ENCODE measurements at regions not wholly inside any gene's neighbourhood (a gene's known extent, or its start where the extent isn't known, plus 50 kb on each side); places are given as distances from the start of the nearest gene placed in this dataset.
"Not testable (repeated sequence)": the region's sequence is repeated elsewhere in the genome, so short reads cannot be mapped to it uniquely, and the experiment has no call there.

DNA sequence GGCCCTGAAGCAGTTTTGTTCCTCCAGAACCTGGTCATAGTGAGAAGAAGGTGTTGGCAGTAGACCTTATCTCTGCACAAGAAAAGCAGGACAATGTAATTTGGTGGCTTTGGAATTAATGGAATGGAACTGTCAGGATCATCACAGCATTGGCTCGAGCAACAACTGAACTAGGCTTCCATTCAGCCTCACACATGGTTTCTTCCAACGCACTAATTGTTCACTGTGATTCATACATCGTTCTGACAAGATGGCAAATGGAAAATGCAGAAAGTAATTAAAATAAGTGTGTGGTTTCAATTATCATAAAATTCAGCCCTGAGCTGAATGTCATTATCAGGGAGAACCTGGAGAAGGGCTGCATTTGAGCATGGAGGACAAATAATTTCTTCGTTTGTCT, 80.6 kb downstream of the MFSD1 start:
- DNase-seq (ENCODE audit: low spot score): no peak

DNA sequence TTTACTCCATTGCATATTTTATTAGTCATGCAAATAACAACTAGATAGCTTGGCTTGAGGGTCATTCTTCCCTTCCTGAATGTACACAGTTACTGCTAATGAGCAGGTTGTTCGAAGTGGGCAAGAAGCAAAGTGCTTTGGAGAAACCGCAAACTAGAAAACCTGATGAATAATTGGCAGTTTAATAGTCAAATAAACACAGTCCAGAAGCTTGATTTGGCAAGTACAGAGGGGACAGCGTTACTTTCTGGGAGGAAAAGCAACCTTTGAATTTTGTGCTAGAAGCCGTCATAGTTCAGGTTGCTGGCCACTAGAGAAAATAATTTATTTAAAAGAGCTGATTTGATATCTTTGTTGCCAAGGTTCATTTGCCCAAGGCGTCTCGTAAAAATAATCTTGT, 94.9 kb downstream of the MFSD1 start:
- DNase-seq (ENCODE audit: low spot score): no peak

DNA sequence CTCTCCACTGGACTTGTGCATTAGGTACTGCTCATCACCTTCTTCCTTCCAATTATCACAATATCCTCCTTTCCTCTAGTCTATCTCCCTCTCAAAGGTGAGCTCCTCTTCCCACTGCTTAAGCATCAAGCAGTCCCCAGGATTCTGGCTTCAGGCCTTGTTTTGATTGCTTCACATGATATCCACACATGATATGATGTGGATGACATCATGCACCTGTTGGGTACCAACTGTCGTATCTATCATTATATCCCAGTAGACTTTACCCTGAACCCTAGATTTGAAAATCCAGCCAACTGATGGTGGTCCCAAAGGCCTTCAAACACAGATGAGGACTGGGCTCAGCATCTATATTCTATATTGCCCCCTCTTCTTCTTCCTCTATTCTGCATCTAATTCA, 104.9 kb downstream of the MFSD1 start:
- DNase-seq (ENCODE audit: low spot score): no peak

DNA sequence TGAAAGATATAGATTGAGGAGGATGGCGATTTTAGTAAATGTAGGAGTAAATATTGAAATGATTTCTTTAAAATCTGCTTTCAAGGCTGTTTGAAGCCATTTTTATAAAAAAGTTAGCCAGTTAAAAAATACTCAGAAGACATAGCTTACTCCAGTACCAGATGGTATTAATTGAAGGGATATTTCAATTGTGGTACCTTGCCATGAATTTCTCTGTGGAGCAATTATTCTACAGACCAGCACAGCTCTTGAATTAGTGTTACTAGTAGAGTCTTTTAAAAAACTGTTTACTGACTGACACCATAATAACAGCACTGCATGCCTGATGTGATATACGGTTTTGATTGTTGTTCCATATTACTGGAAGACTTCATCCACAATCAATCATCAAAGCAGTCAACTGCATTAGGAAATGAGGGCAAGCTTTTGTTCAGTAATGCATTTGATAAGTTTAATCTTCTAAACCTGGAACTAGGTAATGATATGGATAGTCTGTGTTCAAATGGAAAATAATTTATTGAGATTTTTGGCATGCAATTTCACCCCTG, 106.4 kb downstream of the MFSD1 start:
- no peak for DNase-seq (ENCODE audit: low spot score)

DNA sequence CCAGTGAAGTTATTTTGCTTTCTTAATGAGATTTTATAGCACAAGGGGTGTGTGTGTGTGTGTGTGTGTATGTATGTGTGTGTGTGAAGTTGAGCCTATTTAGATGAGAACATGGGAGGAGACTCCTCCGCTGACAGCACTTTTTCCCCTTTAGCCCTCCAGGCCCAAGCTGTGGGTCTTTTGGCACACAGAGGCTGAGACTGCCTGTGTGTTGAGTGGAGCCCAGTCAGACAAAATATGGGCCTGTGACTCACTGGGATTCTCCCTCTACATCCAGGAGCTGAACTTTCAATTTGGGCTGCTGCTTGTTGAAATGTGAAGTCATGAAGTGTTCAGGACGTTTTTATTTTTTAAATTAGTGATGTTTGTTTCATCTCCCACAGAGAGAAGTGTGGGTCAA, 108.0 kb downstream of the MFSD1 start:
- DNase-seq (ENCODE audit: low spot score): no peak

DNA sequence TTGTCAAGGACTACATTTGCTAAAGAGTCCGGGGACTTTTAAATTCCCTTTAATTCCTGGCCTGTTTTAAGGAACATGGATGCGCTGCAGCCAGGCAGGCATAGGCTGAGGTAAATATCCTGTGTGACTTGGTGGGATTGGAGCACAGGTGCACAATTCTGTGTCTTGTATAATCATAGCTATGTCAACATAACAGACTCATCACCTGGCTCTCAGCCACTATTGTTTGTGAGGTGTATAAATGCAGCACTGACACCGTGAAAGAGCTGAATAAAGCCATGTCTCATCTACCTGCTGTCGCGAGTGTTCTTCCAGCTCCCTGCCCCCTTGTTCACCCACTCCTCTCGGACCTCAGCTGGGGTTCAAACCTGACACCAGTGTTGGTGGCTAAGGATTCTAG, 109.7 kb downstream of the MFSD1 start:
- DNase-seq (ENCODE audit: low spot score): no peak

DNA sequence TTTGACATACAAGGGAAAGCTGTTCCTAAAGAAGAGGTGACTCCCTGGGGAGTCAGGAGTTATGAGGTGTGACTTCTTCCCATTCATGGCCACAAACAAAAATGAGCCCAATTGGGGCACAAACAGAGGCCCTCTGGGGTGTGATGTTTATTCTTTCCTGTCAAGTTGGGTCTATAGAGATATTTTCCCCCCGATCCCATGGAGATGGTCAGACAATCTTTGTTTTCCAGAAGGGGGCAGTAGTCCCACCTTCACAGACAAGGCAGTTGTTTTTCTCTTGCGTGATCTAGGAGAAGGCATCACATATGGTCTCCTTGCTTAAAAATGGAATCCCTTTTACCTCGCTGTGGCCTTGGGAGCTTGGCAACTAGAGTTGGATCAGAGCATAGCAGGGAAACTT, 110.3 kb downstream of the MFSD1 start:
- no peak for DNase-seq (ENCODE audit: low spot score)

DNA sequence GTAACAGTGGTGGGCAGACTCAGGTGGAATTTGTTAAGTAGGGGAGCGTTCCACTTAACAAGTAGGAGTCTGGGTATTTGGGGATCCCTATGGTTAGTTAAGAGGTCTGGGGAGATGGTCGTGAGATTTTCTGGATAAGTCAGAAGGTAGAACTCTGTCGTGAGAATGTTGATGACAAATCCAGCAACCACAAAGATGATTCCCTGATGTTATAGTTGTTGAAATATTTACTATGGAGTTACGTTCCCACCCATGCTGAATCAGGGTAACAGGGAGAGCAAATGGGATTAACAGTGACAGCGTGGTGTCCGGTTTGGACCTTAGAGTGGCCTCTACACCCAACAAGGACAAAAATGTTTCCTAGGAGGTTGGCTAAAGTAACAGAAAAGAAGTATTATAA, 110.8 kb downstream of the MFSD1 start:
- no peak for DNase-seq (ENCODE audit: low spot score)

DNA sequence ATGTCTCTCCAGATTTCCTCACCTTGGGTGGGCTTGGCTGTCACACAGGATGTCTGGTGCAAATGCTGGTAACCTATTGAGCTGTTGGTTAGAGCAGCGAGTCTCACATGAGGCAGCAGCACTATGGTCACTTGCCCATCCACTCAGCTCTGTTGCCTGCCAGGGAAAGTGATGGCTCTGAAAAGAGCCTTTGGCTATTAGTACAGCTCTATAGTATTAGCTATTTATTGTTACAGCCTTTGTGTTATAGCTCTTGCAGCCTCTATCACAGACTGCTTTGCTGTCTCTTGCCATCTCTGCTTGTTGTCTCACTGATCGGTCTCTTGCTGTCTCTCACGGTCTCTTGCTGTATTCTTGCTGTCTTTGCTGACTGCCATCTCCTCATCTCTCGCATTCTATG, 114.3 kb downstream of the MFSD1 start:
- DNase-seq (ENCODE audit: low spot score): no peak

DNA sequence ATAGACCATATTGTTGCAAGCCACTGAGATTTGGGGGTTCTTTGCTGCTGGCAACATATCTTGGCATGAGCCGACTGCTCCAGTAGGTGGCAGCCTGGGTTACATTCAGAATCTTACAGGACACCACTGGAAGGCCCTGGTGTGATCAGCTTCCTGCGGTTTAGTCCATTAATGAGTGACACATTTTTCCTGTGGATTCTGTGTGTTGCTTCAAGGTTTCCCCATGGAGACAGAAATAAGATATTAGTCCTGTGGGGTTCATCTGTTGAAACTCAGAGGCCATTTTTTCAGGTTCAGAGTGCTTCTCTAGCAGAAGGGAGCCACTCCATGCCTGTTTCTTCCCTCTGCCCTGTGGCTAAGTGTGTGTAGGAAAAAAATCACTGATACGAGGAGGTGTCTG, 116.2 kb downstream of the MFSD1 start:
- peak; percentile 32 for DNase-seq (ENCODE audit: low spot score)

DNA sequence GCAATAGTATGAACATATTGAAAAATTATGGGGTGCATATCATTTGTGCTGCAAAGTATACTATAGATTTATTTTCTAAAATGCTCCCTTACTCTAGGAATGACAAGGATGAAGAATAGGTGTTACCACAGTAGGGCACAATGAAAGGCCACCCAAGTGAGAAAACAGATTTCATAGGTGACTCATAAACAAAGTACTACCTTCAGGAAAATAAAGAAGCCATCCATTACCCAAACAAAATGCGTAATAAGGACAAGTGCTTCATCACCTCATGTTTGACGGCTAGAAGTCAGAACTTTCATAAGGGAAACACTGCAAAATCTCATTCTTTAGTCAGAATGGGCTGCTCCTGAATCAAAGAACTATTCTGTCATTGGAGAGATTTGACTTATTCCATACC, 116.6 kb downstream of the MFSD1 start:
- DNase-seq (ENCODE audit: low spot score): no peak

DNA sequence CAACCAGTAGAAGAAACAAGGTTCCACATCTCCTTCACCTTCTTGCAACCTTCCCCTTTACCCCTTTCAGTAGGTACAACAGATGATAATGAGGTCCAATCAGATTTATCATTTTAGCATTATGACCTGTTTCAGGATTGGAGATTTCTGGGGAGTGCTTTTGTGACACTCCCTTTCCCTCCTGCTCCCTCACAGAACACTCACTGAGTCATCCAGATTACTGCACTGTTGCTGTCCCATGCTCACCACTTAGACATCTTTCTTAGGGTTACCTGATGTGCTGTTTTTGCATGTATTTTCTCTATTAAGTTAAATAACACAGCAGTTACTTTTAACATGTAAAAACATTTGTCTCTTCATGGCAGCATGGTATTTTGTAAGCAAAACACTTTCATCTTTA, 118.5 kb downstream of the MFSD1 start:
- no peak for DNase-seq (ENCODE audit: low spot score)

DNA sequence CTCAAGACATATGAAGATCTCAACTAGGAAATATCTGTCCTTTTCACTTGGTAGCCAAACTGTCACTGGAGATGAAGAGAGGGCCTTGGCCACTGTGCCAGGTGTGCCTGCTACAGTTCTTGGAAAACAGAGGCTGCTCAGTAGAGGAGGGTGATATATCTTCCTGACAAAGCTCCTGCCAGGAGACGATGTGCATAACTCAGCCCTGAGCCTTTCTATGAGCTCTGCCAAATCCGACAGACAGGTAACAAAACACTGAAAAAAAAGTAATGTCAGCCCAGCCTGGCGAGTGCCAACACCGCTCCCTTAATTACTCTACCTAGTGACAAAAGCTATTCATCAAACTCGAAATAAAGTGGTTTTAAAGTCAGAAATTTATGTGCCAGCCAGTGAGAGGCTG, 123.2 kb downstream of the MFSD1 start:
- DNase-seq (ENCODE audit: low spot score): no peak

DNA sequence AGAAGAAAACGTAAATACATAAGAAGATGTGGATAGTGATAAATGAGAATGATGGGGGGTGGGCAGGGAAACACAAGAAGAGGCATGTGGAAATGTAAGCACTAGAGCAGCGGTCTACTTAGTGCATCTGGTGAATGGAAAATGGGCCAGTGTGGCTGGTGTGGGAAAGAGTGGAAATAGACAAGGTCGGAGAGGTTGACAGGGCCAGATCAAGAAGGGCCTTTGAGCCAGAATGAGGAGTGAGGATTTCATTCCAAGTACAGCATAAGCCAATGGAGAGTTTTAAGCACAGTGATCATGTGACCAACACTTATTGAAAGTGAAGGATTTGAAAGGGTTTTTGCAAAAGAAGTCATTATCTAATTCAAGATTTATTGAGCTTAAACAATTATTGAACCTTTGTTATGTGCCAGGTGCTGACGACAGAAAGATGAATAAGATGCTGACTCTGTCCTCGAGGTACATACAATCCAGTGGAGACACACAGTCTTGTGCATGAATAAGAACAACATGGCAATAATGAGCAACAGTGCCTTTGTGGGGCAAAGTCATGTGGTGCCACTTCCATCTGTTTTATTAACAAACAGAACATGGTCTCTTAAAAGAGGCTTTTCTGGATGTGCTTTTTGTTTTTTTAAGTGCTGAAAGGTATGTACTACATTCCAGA, 124.1 kb downstream of the MFSD1 start:
- no peak for DNase-seq (ENCODE audit: low spot score)

DNA sequence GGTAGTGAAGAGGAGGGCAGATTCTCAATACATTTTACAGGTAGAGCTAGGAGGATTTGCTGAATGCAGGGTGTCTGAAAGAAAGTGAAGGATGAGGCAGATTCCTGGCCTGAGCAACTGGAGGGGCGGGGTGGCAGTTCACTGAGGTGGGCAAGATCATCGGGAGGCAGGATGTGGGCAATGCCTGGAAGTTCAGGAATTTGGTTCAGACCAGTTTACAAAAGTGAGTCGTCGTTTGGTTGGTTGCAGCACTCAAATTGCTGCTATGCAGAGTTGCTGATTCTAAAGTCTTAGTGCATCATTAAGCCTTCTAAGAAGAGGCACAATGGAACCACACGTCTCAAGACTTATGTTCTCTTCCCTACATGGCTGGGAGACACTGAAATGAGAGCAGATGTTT, 134.0 kb downstream of the MFSD1 start:
- no peak for DNase-seq (ENCODE audit: low spot score)

DNA sequence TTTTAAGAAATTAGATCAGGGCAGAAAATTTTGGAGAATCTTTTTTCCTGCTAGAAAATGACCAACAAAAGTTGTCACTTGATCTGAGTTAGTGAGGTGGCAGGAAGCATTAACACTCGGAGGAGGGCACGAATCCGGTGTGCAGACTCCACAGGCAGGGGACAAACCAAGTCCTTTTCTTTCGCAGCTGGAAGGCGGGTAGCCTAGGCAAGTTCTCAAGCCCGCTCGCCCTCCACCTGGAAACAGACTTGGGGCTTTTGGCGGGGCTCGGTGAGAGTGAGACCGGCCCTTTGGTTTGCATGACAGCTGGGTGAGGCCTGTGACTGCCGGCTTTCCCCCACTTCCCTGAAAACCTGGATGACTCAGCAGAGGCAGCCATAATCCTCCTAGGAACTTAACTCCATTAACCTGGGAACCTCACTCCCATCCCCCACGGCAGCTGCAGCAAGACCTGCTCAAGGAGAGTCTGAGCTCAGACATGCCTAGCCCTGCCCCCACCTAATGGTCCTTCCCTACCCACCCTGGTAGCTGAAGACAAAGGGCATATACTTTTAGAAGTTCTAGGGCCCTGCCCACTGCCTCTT, 134.8 kb downstream of the MFSD1 start:
- DNase-seq (ENCODE audit: low spot score): no peak

DNA sequence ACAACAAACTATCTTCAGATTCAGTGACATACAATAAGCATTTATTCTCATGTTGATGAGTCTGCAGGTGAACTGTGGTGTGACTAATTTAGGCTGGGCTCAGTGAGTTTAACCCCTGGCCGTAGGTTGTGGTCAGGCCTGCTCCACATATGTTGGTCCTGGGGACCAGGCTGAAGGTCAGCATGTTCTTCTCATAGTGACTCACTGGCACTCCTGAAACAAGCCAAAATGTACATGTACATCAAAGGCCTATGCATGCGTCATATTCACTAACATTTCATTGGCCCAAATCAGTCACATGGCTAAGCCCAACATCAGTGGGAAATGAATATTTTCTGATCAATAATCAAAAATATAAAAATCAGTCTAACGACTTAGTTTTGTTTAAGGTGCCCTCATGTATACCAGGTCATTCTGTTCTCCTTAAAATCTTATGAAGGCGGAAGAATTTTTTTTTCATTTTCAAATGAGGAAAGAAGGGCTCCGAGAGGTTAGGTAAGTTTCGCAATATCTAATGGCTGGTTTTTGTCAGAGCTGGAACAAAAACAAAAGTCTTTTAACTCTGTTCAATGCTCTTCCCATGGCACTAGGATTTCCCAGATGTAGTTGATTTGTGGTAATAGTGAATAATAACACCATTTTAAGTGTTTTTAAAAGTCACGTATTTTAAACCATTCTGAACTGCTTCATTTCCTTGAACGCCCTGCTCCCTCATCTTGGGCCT, 148.5 kb downstream of the MFSD1 start:
- no peak for DNase-seq (ENCODE audit: low spot score)

DNA sequence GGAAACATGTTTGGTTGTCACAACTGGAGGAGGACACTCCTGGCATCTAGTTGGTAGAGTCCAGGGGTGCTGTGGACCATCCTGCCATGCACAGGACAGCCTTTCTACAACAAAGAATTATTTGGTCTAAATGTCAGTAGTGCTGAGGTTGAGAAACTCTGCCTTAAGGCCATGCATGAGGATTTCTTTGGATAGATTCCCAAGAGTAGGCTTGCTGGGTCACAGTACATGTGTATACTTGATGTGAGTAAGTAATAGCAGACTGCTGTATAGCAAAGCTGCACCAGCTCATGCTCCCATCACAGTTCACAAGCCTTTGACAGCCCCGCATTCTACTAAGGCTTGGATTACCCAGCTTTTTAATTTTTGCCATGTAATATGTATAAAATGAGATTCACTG, 151.3 kb downstream of the MFSD1 start:
- DNase-seq (ENCODE audit: low spot score): no peak

DNA sequence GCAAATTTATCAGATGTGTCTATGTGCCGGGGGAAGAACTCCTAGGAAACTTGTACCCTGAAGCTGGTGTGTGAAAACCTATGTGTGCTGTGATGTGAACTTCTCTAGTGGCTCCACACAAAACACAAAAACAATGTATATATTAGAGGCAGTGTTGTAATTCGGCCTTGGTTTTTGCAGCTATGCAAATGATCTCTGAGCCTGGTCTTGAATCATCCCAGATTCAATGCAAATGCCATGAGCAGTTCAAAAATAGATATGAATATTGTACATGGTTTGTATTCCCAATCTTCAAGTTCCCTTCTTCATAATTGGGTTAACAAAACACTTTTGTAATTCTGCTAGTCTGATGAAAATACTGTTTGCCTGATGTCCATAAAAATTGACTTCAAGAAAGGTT, 152.6 kb downstream of the MFSD1 start:
- no peak for DNase-seq (ENCODE audit: low spot score)

DNA sequence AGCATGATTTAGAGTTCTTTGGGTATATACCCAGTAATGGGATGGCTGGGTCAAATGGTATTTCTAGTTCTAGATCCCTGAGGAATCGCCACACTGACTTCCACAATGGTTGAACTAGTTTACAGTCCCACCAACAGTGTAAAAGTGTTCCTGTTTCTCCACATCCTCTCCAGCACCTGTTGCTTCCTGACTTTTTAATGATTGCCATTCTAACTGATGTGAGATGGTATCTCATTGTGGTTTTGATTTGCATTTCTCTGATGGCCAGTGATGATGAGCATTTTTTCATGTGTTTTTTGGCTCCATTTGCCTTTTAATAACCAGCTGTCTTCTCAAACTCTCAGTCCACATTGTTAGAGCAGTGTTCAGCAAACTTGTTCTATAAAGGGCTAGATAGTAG, 155.9 kb downstream of the MFSD1 start:
- DNase-seq (ENCODE audit: low spot score): not testable (repeated sequence)

DNA sequence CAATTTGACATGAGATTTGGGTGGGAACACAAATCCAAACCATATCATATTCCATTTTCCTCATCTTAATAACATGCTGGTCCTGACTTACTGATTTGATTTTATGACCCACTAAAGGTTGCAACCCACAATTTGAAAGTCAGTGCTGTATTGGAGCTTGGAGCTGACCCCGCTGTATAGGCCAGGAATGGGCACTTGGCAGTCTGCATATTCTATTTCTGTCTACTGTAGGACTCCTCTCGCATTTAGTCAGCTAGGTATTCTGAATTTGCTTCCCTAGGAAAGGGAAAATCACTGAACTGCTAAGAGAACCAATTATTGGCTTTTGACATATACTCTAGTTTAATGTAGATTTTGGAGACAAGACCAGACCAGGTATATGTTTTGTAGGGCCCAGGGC, 157.0 kb downstream of the MFSD1 start:
- no peak for DNase-seq (ENCODE audit: low spot score)

DNA sequence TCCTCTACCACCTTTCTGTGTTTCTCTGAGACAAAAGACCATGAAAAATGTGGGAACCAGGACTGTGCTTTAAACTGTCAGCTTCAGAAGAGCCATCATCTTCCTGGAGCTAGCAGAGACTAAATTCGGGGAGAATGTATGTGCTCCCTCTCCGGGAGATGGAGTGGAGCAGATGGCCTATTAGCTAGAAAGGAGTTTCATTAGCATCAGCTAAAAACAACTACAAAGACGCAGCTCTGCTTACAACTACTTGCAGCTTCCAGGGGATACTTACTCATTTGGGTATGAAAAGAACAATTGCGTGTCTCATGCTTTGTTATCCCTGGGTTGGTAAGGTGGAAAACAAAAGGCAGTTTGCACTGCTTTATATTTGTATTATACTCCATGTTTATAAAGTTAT, 159.6 kb downstream of the MFSD1 start:
- DNase-seq (ENCODE audit: low spot score): no peak

DNA sequence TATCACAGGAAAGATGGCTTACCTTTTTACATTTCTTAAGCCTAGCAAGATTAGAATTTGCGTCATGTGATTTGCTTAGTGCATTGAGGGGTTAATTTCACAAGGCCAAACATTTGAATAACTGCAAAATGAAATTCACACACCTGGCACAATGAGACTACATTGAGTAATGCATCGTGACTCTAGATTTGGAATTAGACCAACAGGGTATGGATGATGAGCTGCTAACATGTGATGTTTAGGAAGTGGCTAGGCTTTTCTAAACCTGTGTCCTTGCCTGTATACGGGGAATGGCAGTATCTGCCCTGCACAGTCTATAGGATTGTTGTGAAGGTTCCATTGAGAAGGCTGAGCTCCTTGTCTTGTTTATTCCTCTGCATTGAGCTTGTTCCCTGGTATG, 160.1 kb downstream of the MFSD1 start:
- no peak for DNase-seq (ENCODE audit: low spot score)

Data from mucosa of gallbladder (tissue), 1 donor.